Activated CD8-positive, alpha-beta T cell treated with anti-CD3 and anti-CD28 coated beads, Interleukin-2, amount 10 ng/mL, durations not matched to agents 7 days and 5 days (primary cell): ENCODE measurements at regions not wholly inside any gene's neighbourhood (a gene's known extent, or its start where the extent isn't known, plus 50 kb on each side); places are given as distances from the start of the nearest gene placed in this dataset.

Experiments used
- ATAC-seq: fragments of 150-1000 bp; cut with Tn5 transposase; one replicate; pipeline ENCODE4 v1.10.0; 2021; ENCODE audit warnings: moderate library complexity
- CTCF ChIA-PET: fragments of 350-600 bp; sonication (Branson Sonifier 250); formaldehyde crosslinking; loops from one replicate; lab custom pipeline; 2021; ENCODE audit warnings: antibody characterized with exemption; lab: Charles Lee
- POLR2A ChIA-PET: fragments of 350-600 bp; sonication (Branson Sonifier 250); formaldehyde crosslinking; loops from one replicate; lab custom pipeline; 2021; ENCODE audit warnings: antibody characterized with exemption; lab: Charles Lee
- DNase-seq: peaks from one replicate; pipeline ENCODE4 v3.0.0-alpha.2; 2020
- H3K27ac Mint-ChIP-seq: one replicate; pipeline ENCODE4 v1.8.0; 2021; ENCODE audit warnings: mild to moderate bottlenecking, mixed read lengths
- H3K27me3 Mint-ChIP-seq: one replicate; pipeline ENCODE4 v1.8.0; 2021; ENCODE audit warnings: low read depth, mixed read lengths
- H3K36me3 Mint-ChIP-seq: one replicate; pipeline ENCODE4 v1.8.0; 2021; ENCODE audit warnings: low read depth, mixed read lengths
- H3K4me1 Mint-ChIP-seq: one replicate; pipeline ENCODE4 v1.8.0; 2021; ENCODE audit warnings: low read depth, mixed read lengths
- H3K4me3 Mint-ChIP-seq: one replicate; pipeline ENCODE4 v1.8.0; 2021; ENCODE audit warnings: mild to moderate bottlenecking, mixed read lengths
- H3K9me3 Mint-ChIP-seq: one replicate; pipeline ENCODE4 v1.8.0; 2022; ENCODE audit warnings: mixed read lengths; ENCODE audit not compliant: insufficient read depth

DNA sequence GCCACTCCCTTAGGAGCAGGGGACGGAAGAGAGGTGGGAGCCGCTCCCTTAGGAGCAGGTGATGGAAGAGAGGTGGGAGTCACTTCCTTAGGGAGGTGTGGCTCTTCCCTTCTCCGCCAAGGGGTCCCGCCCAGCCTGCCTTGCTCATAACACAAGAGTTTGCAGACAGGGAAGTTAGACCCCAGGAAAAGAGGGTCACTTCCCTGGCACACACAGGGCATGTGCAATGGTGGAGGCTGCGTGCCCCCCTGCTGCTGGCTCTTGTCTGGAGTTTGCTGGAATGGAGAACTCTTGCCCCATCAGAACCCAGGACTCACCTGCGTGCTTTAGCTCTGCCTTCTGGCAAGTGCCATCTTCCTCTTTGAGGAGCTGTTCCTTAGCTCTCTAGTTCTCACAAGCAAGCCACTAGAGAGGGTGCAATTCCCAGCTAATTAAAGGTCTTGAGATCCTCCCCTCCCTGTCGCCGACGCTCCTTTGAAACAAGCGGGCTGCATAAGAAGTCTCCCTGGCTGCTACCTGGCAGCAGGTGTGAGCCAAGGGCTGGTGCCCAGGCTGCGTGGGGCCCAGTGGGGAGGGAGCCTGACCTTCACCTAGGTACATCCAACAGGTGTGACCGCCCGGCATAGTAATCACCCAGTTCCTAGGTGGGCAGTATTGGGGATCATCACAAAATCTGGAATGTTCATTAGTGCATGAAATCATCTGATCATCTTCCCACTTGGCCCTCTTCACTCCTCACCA, 281.6 kb downstream of the ZNF536 start:
- ChIA-PET CTCF (no interaction called here), POLR2A (no interaction called here)
- Mint-ChIP-seq H3K9me3 (no peaks in the 10 kb centered on the region), H3K4me3 (no peak overlapping the region), H3K4me1 (no peaks in the 10 kb centered on the region), H3K27ac (no peak overlapping the region), H3K27me3 (no peaks in the 10 kb centered on the region), H3K36me3 (no peaks in the 10 kb centered on the region)
- DNase-seq (no peak), ATAC-seq (no peak)

DNA sequence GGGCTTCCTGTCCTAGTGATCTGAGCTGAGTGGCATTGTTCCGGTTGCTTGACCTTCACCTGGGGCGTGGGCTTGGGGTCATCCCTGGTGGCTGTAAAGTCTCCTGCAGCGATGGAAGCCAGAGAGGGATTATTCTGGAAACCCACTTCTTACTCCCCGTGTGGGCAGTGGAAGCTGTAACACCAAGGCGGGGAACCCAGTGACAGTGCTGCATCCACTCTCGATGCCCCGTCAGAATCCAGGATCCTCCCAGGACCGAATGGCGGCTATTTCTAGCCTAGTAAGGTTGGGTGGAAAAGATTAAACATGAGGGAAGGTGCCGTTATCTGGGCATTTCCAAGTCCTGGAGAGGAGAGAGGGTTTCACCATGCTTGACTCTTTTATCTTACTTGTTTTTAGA, 280.6 kb downstream of the ZNF536 start:
- Mint-ChIP-seq H3K27me3 (no peaks in the 10 kb centered on the region), H3K27ac (no peak overlapping the region), H3K36me3 (no peaks in the 10 kb centered on the region), H3K4me3 (no peak overlapping the region), H3K4me1 (no peaks in the 10 kb centered on the region), H3K9me3 (no peaks in the 10 kb centered on the region)
- ChIA-PET POLR2A (no interaction called here), CTCF (no interaction called here)
- DNase-seq: no peak
- ATAC-seq: no peak

DNA sequence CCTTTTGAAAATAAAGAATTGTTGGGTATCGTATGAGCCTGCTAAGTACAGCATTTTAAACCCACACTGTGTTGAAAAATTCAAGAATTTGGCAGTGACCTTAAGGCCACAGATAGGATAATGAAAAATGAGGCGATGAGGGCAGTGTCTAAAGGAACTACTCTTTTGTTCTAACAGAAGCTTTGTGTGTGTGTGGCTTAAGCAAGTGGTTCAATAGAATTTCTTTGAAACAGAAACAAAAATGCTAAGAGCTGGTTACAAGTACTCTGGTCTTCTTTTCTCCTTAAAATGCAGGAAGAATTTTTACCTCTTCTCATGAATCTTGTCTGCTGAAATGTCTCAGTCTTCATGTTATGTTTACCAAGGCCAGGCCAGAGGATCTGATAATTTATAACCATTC, 279.5 kb downstream of the ZNF536 start:
- POLR2A ChIA-PET: no interaction called here
- Mint-ChIP-seq H3K9me3 (no peaks in the 10 kb centered on the region), H3K27ac (no peak overlapping the region), H3K27me3 (no peaks in the 10 kb centered on the region), H3K36me3 (no peaks in the 10 kb centered on the region), H3K4me1 (no peaks in the 10 kb centered on the region), H3K4me3 (no peak overlapping the region)
- no peak for ATAC-seq
- DNase-seq: no peak
- CTCF ChIA-PET: no interaction called here

DNA sequence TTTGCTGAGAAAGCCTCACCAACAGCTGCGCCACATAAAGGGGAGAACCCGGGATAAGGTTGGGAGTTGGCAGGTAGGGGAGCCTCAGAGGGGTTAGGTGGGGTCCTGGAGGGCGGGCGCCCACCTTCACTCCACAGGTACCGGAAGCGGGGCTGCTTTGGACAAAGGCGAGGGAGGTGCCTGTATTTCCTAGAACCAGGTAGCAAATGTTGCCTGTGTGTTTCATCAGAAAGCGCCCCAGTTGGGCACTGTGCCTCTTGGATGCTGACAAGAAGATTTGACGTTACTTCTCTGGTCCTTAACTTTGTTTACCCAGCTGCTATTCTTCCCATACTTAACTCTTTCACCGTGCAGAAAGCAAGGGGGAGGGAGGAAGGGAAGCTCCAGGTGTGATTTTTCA, 278.9 kb downstream of the ZNF536 start:
- H3K27me3 Mint-ChIP-seq: peaks cover 3% of the 10 kb centered on the region
- no peaks in the 10 kb centered on the region for H3K36me3 Mint-ChIP-seq
- no peak for DNase-seq
- H3K4me1 Mint-ChIP-seq: no peaks in the 10 kb centered on the region
- POLR2A ChIA-PET: no interaction called here
- ATAC-seq: no peak
- H3K9me3 Mint-ChIP-seq: no peaks in the 10 kb centered on the region
- H3K27ac Mint-ChIP-seq: no peak overlapping the region
- no peak overlapping the region for H3K4me3 Mint-ChIP-seq
- CTCF ChIA-PET: no interaction called here

DNA sequence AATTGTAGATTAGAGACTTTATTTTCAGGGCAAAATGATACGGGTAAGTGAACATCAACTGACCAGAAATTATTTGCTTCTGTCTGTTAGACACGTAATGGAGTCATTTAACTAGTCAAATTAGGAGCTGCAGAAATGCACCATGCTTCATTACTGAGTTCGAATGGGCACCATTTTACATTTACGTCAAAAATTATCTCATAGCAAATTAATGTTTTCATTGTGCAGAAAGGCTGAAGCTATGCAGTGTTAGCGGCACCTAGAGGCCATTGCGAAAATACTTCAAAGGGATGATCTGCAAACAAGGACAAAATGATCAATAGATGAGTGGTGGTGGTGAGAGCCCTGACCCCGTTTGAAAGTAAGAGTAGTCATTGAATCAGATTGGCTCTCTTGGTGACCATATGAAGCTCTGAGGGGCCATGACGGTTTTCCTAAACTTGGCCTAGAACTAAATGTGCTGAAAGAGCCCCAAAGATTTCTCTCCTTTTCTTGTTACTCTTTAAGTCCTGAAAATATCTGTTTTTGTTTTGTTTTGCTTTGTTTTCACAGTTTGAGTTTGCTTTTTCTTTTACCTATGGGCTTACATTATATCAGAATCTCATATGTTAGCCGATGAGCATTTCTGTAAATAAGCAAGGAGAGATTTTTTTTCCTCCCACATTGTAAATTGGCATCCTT, 277.9 kb downstream of the ZNF536 start:
- no peaks in the 10 kb centered on the region for H3K4me1 Mint-ChIP-seq
- POLR2A ChIA-PET: no interaction called here
- DNase-seq: peak; percentile 57
- H3K27me3 Mint-ChIP-seq: peaks cover 3% of the 10 kb centered on the region
- H3K4me3 Mint-ChIP-seq: no peak overlapping the region
- no peak overlapping the region for H3K27ac Mint-ChIP-seq
- H3K36me3 Mint-ChIP-seq: no peaks in the 10 kb centered on the region
- H3K9me3 Mint-ChIP-seq: no peaks in the 10 kb centered on the region
- ATAC-seq: peak; percentile 39
- CTCF ChIA-PET: interaction anchor here (0.6 to 1.3 kb wide), 3 partner anchors 37 to 920 kb away, joined by 3 to 4 read pairs (median 3); no protein-coding TSS in a partner anchor

DNA sequence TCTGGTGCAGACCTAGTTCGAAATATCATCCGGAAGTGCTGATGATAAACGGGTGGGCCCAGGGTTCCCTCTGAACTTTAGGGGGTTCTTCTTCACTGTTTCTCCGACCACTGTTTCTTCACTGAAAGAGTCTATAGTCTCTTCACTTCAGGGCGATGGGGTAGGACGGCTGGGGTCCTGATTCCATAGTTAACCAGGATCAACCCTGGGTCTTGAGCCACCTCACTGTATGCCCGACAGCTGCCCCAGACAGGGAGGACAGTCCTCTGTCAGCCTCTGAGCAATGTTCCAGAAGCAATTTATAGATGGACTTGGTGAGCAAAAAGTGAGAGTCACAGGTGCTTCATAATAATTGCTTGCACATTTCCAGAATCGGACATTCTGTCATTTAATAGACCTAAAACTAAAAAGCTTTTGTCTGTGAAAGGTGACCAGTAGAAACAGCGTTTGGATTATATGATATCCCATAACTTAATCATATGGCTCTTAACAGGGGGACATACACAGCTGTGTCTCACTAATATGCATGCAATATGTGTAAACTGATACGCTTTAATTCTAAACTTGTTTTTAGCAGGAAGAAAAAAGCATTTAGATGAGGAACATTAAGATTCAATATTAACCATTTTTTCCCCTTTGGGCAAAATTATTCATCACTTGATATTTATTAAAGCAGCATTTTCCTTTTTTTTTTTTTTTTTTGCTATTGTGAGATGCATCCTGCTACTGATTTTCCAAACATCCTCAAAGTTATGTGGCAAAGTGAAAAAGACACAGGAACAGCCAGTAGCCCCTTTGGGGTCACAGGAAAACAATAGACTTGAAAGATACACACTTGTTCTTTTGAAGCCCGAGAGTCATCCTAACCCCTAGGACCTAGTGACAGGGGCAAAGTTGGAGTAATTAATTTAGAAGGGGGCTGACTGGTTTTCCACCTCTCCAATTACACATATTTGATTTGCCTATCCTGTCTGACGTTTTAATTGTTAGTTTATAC, 277.0 kb downstream of the ZNF536 start:
- H3K36me3 Mint-ChIP-seq: no peaks in the 10 kb centered on the region
- peaks cover 3% of the 10 kb centered on the region for H3K27me3 Mint-ChIP-seq
- H3K4me3 Mint-ChIP-seq: no peak overlapping the region
- CTCF ChIA-PET: interaction anchor here (1.3 kb wide), 1 partner anchor 919 kb away, joined by 4 read pairs; no protein-coding TSS in a partner anchor
- no peaks in the 10 kb centered on the region for H3K4me1 Mint-ChIP-seq
- DNase-seq: no peak
- no peaks in the 10 kb centered on the region for H3K9me3 Mint-ChIP-seq
- no peak for ATAC-seq
- H3K27ac Mint-ChIP-seq: no peak overlapping the region
- POLR2A ChIA-PET: no interaction called here

DNA sequence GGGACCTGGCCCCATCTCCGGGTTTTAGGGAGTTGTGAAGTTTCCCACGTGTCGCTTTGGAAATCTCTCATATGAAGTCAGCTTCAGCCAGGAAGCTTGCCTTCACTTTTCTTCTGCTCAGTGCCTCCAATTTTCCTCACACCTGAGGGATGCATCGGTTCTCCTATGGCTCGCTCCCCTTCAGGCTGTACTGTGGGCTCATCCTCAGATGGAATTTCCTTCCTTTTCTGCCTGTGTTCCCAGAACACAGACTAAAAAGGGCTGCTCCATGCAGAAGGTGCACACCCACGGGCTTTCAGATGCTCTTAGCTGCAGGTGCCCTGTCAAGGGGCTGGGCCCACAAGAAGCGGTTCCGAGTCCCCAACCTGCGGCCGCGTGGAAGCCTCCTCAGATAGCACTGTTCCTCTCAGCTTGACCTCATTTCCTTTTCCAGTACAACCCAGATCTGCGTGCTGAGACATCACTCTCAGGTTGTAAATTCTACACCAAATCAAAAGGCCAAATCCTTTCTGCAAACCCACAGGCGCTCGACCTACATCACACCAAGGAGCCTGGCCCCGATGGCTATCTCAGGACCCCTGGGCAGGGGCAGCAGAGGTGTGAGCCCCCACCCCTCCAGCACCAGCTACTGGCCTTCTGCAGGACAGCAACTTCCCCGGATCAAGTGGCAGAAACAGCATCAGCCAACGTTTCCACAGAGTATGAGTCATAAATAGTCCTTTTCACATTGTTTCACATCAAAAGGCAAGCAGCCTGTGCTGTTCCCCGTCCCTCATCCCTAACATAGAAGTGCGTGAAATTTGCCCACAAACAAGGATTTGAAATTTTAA, 275.9 kb downstream of the ZNF536 start:
- no peaks in the 10 kb centered on the region for H3K36me3 Mint-ChIP-seq
- H3K4me3 Mint-ChIP-seq: no peak overlapping the region
- no peaks in the 10 kb centered on the region for H3K9me3 Mint-ChIP-seq
- H3K4me1 Mint-ChIP-seq: no peaks in the 10 kb centered on the region
- DNase-seq (no peak), ATAC-seq (no peak)
- ChIA-PET CTCF (interaction anchor here (0.9 kb wide), 1 partner anchor 790 kb away, joined by 3 read pairs; no protein-coding TSS in a partner anchor), POLR2A (no interaction called here)
- H3K27ac Mint-ChIP-seq: no peak overlapping the region
- H3K27me3 Mint-ChIP-seq: peaks cover 3% of the 10 kb centered on the region

DNA sequence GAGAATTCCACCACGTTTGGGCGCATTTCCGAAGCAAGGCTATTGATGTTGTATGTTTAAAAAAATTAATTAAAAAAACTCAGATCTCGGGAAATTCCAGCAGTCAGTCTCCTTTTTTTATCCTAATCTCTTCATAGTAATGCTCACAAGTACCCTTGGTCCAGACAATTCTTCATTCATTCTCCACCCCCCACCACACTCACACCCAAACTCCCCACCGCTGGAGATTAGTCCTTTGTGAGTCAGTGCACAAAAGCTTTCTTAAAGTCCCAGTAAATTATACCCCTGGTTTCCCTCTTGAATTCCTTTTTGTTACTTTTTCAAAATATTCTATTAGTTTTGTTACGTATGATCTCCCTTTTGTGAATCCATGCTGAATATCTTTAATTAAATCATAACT, 274.6 kb downstream of the ZNF536 start:
- Mint-ChIP-seq H3K27ac (no peak overlapping the region), H3K4me3 (no peak overlapping the region), H3K27me3 (peaks cover 3% of the 10 kb centered on the region), H3K9me3 (no peaks in the 10 kb centered on the region), H3K4me1 (no peaks in the 10 kb centered on the region), H3K36me3 (no peaks in the 10 kb centered on the region)
- ATAC-seq (no peak), DNase-seq (no peak)
- POLR2A ChIA-PET: no interaction called here
- CTCF ChIA-PET: no interaction called here

DNA sequence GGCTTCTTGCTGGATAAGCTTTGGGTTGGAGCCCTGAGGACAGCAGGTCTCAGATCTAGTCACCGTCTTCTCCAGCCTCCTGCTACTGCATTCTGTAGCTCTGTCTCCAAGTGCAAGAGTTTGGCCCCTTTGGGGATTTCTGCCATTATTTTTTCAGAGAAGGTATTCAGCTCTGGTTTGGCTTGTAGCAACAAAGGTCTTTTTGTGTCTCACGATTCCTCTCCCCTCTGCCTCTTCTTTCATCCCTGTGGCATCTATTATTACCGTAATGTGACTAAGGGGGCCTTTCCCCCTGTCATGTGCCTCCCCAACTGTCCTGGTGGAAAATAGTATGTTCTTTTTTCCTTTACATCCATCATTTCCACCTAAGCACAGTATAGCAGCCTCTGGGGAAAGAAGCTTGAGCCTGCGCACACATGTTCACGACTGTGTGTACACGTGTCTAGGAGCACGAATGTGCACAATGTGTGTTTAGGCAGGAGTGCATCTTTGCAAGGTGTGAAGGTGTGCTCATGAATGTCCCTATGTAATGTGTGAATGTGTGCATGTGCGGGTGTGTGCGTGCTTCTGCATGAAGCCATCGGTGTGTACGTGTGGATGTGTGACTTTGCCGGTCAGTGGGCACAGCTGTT, 273.9 kb downstream of the ZNF536 start:
- no peak for ATAC-seq
- POLR2A ChIA-PET: no interaction called here
- peaks cover 3% of the 10 kb centered on the region for H3K27me3 Mint-ChIP-seq
- H3K4me3 Mint-ChIP-seq: no peak overlapping the region
- H3K9me3 Mint-ChIP-seq: no peaks in the 10 kb centered on the region
- no peak overlapping the region for H3K27ac Mint-ChIP-seq
- CTCF ChIA-PET: no interaction called here
- H3K4me1 Mint-ChIP-seq: no peaks in the 10 kb centered on the region
- no peak for DNase-seq
- no peaks in the 10 kb centered on the region for H3K36me3 Mint-ChIP-seq

DNA sequence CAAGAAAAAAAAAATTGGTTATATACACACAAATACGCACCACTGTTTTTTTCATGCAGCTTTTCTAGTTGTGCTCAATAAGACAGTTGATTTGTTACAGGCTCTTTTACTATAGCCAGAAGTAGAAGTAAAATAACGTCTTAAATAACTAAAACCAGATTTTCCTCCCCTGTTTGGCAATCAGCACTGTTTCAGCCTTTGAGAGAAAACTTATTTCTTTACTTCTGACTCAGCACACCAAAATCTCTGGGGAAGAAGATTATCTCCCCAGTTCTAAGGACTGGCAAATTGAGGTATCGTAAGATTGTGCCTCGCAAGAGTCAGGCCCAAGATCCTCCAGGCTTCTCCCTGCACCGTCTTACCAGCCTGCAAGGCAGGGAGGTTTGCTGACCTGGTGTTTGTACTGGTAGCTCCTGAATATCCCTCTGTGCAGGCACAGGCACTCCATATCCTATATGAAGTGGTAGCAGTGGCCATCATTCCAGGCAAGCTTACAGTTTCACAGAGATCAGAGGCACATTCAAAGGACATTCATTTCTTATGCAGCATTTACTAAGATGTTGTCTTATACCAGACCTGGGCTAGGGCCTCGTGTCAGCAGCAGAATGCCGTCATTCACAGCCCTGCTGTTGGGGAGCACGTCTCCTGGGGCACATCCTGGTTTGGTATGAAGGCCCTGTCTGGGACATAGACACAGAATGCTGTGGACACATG, 268.2 kb downstream of the ZNF536 start:
- DNase-seq (no peak), ATAC-seq (no peak)
- Mint-ChIP-seq H3K27ac (no peak overlapping the region), H3K4me3 (no peak overlapping the region), H3K9me3 (peaks cover 4% of the 10 kb centered on the region), H3K36me3 (no peaks in the 10 kb centered on the region), H3K4me1 (no peaks in the 10 kb centered on the region), H3K27me3 (no peaks in the 10 kb centered on the region)
- ChIA-PET POLR2A (no interaction called here), CTCF (no interaction called here)
